NCI-H460 (cell line): ENCODE measurements at regions not wholly inside any gene's neighbourhood (a gene's known extent, or its start where the extent isn't known, plus 50 kb on each side); places are given as distances from the start of the nearest gene placed in this dataset.

Experiments
- DNase-seq: peaks from one replicate; pipeline ENCODE4 v3.0.0-alpha.2; 2016; ENCODE audit warnings: low read depth; ENCODE audit errors: extremely low read depth

DNA sequence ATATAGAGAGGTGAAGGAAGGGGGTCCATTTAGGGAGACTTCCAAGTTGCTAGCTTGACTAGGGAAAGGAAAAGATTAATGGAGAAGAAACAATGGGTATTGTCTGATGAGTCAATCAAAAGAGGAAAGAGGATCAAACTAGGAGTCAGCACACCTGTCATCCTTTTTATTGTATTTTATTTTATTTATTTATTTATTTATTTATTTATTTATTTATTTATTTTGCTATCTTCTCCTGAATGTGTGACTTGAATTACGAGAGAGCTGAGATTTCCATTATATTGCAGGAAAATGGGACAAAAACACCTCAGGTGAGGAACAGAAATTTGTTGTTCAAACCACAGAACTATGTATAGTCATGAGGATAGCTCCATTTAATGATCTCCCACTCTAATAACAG lies 58.9 kb downstream of the NUDT11 start:
- no peak for DNase-seq

GRCh38 chrX:51435101-51435500 lies 61.3 kb downstream of the NUDT11 start:
- no peak for DNase-seq

DNA sequence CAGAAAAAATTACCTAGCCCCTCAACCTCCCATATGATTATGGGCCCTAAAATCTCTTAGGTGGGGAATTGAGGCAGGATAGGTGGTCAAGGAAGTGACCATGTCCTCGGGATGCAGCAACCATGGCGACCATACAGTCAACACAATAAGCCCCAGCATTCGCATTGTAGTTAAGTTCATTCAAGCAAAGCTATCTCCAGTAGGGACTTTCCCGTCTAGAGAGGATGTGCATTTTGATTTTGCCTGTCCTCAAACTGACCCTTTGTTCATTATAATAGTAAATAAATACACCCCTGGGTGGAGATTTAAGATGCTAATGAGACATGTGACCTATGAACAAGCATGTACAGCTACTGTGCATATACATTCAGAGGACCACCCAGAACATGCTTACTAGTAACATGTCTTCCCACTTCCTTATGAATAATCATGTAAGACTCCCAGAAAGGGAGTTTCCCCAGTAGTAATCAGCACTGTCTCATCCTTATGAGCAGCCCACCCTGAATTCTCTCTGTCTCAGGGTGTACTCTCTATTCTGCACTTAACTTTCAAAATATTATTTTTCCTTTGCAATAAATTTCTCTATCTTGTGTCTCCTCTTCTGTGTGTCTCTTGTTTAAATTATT lies 74.3 kb downstream of the NUDT11 start:
- DNase-seq = no peak

- DNase-seq = peak; percentile 30
These were observed 75.8 kb downstream of the NUDT11 start for GRCh38 chrX:51420610-51421009.

GRCh38 chrX:51408462-51408861 lies 75.8 kb downstream of the NUDT10 start:
- no peak for DNase-seq

GRCh38 chrX:51407520-51408409 lies 75.1 kb downstream of the NUDT10 start:
- no peak for DNase-seq

DNA sequence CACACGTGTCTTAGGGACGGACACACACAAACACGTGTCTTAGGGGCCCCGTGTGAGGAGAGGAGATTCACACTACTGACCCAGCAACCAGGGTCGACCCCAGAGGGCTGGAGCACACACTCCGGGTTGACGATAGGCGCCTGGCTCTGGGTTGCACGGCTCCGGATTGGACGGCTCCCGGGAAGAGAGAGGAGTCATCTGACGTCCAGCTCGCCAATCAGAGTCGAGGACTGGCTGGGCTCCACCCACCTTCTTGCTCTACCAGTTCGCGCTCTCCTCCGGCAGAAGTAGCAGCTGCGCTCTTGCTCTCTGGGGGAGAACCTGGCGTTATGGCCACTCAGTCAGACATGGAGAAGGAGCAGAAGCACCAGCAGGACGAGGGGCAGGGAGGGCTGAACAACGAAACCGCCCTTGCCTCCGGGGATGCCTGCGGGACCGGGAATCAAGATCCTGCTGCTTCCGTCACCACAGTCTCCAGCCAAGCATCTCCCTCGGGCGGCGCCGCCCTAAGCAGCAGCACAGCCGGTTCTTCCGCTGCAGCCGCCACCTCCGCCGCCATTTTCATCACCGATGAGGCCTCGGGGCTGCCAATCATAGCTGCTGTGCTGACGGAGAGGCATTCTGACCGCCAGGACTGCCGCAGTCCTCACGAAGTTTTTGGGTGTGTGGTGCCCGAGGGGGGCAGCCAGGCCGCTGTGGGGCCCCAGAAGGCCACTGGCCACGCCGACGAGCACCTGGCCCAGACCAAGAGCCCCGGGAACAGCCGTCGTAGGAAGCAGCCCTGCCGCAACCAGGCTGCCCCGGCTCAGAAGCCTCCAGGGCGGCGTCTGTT lies 74.3 kb downstream of the NUDT10 start:
- no peak for DNase-seq

- DNase-seq = no peak
These were observed 71.8 kb downstream of the NUDT10 start for GRCh38 chrX:51404445-51404844.

DNA sequence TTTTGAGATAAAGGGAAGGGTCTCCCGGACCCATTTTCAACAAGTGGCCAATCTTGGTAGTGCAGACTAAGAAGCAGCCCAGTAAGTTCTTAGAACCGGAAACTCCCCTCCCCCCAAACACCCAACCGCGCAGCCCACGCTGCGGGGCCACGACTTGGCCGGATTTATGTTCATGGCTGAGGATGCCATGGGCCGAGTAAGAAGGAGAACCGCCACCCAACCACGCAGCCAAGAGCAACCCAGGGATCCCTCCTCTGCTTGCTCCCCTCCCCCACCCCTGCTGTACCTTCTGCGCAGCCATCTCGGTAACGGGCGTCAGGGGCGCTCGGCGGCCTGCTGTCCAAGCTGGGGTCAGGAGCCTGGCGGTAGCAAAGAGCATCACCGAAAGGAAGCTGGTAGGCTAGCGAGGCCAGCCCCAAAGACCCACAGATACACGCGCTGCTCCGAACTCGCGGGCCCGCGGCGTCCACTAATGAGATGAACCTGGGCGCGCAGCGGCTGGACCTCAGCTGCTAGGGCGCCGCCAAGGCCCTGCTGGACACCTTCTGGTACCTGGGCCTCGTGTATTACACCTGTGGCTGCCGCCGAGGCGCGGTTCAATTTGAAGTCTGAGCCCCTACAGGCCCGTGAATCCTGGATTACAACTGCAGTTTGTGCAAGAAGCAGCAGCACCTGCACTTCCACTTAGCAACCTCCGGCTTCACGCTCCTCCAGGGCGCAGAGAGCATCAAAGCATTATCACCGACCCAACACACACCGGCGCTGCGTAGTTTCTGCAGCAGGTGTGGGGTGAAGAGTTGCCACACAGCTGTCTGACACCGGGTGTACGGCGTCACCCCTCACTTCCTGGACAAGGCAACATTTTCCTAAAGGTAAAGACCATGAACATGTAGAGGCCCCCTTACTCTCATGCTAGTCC lies 63.4 kb downstream of the NUDT10 start:
- DNase-seq = no peak

- DNase-seq = no peak
These were observed 62.8 kb downstream of the NUDT10 start for GRCh38 chrX:51395480-51395809.
